ENCODE measurements at regions not wholly inside any gene's neighbourhood (a gene's known extent, or its start where the extent isn't known, plus 50 kb on each side); places are given as distances from the start of the nearest gene placed in this dataset.

- no peaks in the 10 kb centered on the region for H3K9me3 ChIP-seq (replicated peaks in 1 of 2; ENCODE audit: control insufficient read depth in 1 of 2, insufficient read depth in 1 of 2, low read length in 2 of 2)
- no peak overlapping the region for H3K9ac ChIP-seq (ENCODE audit: insufficient read depth, low read length, poor library complexity, severe bottlenecking)
- peaks cover 4 to 5% of the 10 kb centered on the region in 2 donors for H3K27me3 ChIP-seq (ENCODE audit: control insufficient read depth in 2 of 2, insufficient read depth in 2 of 2, low read length in 2 of 2)
- Mint-ChIP-seq H3K9me3 (peaks cover 0 to 5% (median 1%) of the 10 kb centered on the region in 7 donors), H3K4me1 (no peaks in the 10 kb centered on the region), H3K27ac (no peak overlapping the region), H3K4me3 (no peak overlapping the region), H3K36me3 (no peaks in the 10 kb centered on the region), H3K27me3 (ENCODE audit: low read depth in 3 of 3) (peaks cover 7 to 21% (median 9%) of the 10 kb centered on the region in 3 donors)
- no peak overlapping the region for H3K4me2 ChIP-seq (replicated peaks; ENCODE audit: extremely low read depth, low read length, poor library complexity, severe bottlenecking)
- no peaks in the 10 kb centered on the region for H3K4me1 ChIP-seq (ENCODE audit: control insufficient read depth in 1 of 2, insufficient read depth in 2 of 2, low read length in 2 of 2)
- H2AFZ ChIP-seq (ENCODE audit: insufficient read depth, low read depth, low read length, poor library complexity, severe bottlenecking), result no peak overlapping the region
- H3K4me3 ChIP-seq (replicated peaks in 1 of 3; ENCODE audit: low read depth in 2 of 3, low read length in 3 of 3), result no peak overlapping the region
- no CpG with 5 or more reads among the region's 1 CpG for WGBS (ENCODE audit: insufficient coverage)
- no peak for TF ChIP-seq CTCF (IDR thresholded peaks at IDR 0.05)
- no peaks in the 10 kb centered on the region for H4K20me1 ChIP-seq (ENCODE audit: insufficient read depth, low read length)
- no peaks in the 10 kb centered on the region for H3K36me3 ChIP-seq (replicated peaks in 1 of 2; ENCODE audit: control insufficient read depth in 1 of 2, insufficient read depth in 2 of 2, low read length in 2 of 2)
- H3K79me2 ChIP-seq (ENCODE audit: insufficient read depth, low read length), result no peaks in the 10 kb centered on the region
- no peak for DNase-seq
- no peak overlapping the region for H3K27ac ChIP-seq (ENCODE audit: low read depth in 1 of 2, low read length in 2 of 2)
- intact Hi-C loops (cut with micrococcal nuclease), result no loop called here
Measured at GRCh38 chr13:109336730-109337129, 449.7 kb downstream of the IRS2 start.

- H3K36me3 ChIP-seq (replicated peaks in 1 of 2; ENCODE audit: control insufficient read depth in 1 of 2, insufficient read depth in 2 of 2, low read length in 2 of 2), result no peaks in the 10 kb centered on the region
- no peaks in the 10 kb centered on the region for H3K9me3 ChIP-seq (replicated peaks in 1 of 2; ENCODE audit: control insufficient read depth in 1 of 2, insufficient read depth in 1 of 2, low read length in 2 of 2)
- no peaks in the 10 kb centered on the region for H3K4me1 ChIP-seq (ENCODE audit: control insufficient read depth in 1 of 2, insufficient read depth in 2 of 2, low read length in 2 of 2)
- H3K9ac ChIP-seq (ENCODE audit: insufficient read depth, low read length, poor library complexity, severe bottlenecking), result no peak overlapping the region
- H3K36me3 Mint-ChIP-seq, result no peaks in the 10 kb centered on the region
- no peak overlapping the region for H3K27ac Mint-ChIP-seq
- no peak for DNase-seq
- TF ChIP-seq CTCF (IDR thresholded peaks at IDR 0.05), result no peak
- H3K27ac ChIP-seq (ENCODE audit: low read depth in 1 of 2, low read length in 2 of 2), result no peak overlapping the region
- no peak overlapping the region for H3K4me3 Mint-ChIP-seq
- H3K4me3 ChIP-seq (replicated peaks in 1 of 3; ENCODE audit: low read depth in 2 of 3, low read length in 3 of 3), result no peak overlapping the region
- H4K20me1 ChIP-seq (ENCODE audit: insufficient read depth, low read length), result no peaks in the 10 kb centered on the region
- no peaks in the 10 kb centered on the region for H3K79me2 ChIP-seq (ENCODE audit: insufficient read depth, low read length)
- peaks cover 0 to 21% (median 8%) of the 10 kb centered on the region in 3 donors for H3K27me3 Mint-ChIP-seq (ENCODE audit: low read depth in 3 of 3)
- no CpG with 5 or more reads among the region's 8 CpGs for WGBS (ENCODE audit: insufficient coverage)
- intact Hi-C loops (cut with micrococcal nuclease), result no loop called here
- H3K9me3 Mint-ChIP-seq, result peaks cover 0 to 5% (median 1%) of the 10 kb centered on the region in 7 donors
- no peak overlapping the region for H3K4me2 ChIP-seq (replicated peaks; ENCODE audit: extremely low read depth, low read length, poor library complexity, severe bottlenecking)
- no peaks in the 10 kb centered on the region for H3K4me1 Mint-ChIP-seq
- peaks cover 0 to 5% of the 10 kb centered on the region in 2 donors for H3K27me3 ChIP-seq (ENCODE audit: control insufficient read depth in 2 of 2, insufficient read depth in 2 of 2, low read length in 2 of 2)
- no peak overlapping the region for H2AFZ ChIP-seq (ENCODE audit: insufficient read depth, low read depth, low read length, poor library complexity, severe bottlenecking)
Measured at GRCh38 chr13:109333893-109334651, 452.3 kb downstream of the IRS2 start.

Measured in CD14-positive monocyte (primary cell).